GM19351 (cell line): ENCODE measurements at regions not wholly inside any gene's neighbourhood (a gene's known extent, or its start where the extent isn't known, plus 50 kb on each side); places are given as distances from the start of the nearest gene placed in this dataset.
"Not testable (repeated sequence)": the region's sequence is repeated elsewhere in the genome, so short reads cannot be mapped to it uniquely, and the experiment has no call there.

Experiments
- ATAC-seq: cut with Tn5 transposase; IDR thresholded peaks from one replicate; pipeline ENCODE4 v1.9.1; 2021; ENCODE audit warnings: mild to moderate bottlenecking, moderate library complexity; ENCODE audit not compliant: unreplicated experiment

DNA sequence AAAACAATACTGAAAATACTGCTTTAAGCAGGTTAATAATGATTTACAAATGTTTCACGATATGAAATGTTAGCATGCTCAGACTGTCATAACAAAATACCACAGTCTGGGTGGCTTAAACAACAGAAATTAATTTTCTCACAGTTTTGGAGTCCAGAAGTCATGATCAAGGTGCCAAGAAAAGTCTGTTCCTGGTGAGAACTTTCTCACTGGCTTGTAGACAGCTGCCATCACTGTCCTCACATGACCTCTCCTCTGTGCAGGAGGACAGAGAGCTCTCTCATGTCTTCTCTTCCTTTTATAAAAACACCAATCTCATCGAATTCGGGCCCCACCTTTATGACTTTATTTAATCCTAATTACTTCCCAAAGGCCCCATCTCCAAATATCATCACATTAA is 426.7 kb downstream of the KLHL13 start:
- ATAC-seq: no peak

DNA sequence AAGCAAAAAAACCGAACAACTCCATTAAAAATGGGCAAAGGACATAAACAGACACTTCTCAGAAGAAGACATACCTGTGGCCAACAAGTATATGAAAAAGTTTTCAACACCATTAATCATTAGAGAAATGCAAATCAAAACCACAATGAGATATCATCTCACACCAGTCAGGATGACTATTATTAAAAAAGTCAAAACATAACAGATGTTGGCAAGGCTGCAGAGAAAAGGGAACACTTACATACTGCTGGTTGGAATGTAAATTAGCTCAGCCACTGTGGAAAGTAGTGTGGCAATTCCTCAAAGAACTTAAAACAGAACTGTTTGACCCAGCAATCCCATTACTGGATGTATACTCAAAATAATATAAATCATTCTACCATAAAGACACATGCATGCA is 436.3 kb downstream of the KLHL13 start:
- ATAC-seq: no peak

DNA sequence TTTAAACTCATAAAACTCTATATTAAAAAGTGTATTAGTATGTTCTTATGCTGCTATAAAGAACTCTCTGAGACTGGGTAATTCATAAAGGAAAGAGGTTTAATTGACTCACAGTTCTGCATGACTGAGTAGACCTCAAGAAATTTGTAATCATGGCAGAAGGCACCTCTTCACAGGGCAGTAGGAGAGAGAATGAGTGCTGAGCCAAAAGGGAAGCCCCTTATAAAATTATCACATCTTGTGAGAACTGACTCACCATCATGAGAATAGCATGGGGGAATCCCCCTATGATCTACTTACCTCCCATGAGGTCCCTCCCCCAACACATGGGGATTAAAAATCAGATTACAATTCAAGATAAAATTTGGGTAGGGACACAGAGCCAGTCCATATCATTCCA is 463.2 kb downstream of the KLHL13 start:
- no peak for ATAC-seq

DNA sequence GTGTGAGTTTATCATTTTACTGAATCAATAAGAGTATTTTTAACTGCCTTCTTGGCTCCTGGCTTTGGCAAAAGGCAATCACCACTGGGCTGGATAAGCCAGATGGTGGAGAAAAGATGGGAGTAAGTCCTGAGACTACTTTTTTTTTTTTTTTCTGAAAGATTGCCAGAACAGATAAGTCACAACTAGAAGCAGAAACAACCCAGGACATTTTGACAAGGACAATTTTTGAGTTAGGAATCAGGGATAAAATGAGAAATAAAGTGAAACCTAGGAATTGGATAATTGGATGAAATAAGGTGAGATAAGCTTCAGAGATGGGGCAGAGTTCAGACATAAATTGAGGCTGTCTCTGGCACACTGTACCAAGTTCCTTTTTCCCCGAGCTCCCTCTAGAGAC is 471.0 kb downstream of the KLHL13 start:
- no peak for ATAC-seq

DNA sequence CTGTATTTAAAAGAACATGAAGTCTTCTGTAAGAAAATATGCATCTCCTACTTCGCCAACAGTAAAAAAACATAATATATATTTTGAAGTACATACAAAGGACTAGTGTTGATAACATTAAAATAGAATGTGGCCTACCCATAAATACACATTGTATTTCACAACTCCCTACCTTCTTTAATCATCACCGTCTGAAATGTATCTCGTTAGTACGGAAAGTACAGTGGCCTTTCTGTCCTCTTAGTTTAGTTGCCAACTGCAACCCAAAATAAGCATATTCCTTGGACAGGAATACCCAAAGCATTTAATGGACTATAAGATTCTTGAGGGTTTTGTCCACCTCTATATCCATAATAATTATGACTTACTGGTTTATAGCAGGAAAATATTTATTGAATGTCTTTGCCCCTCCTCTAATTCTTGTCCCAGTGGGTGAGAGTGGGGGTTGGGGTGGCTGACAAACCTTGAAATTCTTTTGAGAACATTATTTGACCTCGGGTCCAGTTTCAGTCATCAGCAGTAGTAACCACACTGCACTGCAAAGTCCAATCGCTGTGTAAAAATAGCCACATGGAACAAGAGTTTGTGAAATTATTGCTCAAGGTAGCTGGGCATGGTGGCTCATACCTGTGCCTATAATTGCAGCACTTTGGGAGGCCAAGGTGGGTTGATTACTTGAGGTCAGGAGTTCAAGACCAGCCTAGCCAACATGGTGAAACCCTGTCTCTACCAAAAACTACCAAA is 474.5 kb downstream of the KLHL13 start:
- ATAC-seq: no peak

DNA sequence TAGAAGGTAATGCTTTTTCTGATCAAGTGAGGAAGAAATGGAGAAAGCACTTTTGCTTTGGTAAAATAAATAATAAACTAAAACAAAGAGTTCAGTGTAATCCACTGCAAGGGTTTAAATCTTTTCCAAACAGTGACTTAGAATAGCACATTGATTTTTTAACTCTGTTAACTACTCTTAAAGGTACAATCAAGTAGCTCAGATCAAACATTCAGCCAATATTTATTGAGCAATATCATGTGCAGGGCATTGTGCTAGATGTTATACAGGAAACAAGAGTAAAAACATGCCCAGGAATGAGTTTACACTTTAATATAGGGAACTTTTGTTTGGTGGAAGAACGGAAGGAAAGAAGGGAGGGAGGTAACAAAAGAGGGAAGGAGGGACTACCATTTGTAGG is 479.8 kb downstream of the KLHL13 start:
- ATAC-seq: no peak

DNA sequence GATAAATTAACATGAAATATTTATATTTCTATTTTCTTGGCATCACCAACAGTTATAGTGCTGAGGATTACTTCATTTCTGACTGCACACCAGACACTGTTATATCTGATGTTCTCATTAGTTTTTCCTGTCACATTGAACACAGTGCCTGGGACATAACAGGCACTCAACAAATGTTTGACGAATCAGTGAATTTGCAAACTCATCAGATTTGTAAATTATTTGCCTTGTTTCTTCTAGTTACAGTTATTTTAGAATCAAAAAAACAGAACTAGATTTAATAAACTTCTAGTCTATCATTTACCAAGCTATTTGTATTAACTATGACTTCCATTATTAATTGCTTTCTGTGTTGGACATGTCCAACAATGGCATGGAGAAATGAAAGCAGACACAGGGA is 483.3 kb downstream of the KLHL13 start:
- ATAC-seq: no peak

DNA sequence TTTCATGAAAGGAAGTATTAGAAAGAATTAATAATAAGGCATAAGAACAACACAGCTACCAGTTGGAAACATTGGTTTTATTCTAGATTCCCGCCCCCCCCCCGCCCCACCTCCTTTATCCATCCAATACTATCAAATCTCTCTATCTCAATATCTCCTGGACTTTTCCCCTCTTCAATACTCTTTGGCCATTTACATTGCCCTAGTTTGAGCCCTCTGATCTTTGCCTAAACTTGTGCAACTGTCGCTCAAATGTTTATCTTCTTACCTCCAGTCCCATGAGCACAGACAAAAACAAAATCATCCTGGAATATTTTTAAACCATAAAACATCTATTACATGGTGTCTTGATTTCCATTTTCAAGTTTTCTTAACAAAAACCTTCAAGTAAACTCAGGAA is 488.2 kb downstream of the KLHL13 start:
- ATAC-seq: no peak

DNA sequence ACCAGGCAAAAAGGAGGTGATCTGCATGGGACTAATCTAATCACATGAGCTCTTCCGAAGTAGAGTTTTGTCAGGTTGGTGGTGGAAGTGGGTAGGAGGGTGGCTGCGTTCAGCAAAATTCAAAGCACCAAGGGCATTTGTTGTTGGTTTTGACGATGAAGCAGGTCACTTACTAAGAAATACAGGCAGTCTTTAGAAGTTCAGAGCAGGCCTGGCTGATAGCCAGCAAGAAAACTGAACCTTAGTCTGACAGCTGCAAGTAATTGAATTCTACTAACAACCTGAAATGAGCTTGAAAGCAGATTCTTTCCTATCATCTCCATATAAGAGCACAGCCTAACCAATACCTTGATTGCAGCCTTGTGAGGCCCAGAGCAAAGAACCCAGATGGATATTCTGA is 505.8 kb downstream of the KLHL13 start:
- no peak for ATAC-seq

DNA sequence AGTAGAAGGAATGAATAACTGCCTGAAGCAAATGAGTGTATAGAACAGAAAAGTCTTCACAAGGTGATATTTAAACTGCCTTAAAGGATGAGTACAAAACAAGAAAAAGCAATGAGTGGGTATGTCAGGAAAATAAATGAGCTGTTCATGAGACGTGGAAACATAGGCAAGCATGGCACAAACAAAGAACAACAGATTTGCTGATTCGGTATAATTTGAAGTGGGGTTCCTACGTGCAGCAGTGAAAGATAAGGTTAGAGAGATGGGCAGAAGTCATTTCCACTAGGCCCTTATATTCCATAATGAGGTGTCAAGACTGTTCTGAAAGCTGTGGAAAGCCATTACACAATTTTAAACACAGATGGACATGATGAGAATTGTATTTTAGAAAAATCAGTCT is 506.6 kb downstream of the KLHL13 start:
- no peak for ATAC-seq

DNA sequence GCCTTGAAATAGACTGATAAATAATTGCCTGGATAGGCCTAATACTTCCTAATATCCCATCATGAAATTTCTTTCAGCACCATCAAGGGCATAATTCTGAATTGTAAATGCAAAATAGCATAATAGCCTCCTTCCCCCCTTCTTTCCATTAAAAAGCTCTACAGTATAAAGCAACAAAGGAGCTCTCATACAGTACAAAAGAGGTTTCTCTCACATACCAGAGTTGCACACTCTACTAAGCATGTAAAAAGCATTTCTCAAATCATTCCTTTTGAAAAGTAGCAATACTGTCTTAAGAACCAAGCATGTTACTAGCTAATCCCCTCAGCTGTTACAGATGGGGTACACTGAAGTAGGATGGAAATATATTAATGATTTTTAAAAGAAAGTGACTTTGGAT is 509.0 kb downstream of the KLHL13 start:
- ATAC-seq: no peak

DNA sequence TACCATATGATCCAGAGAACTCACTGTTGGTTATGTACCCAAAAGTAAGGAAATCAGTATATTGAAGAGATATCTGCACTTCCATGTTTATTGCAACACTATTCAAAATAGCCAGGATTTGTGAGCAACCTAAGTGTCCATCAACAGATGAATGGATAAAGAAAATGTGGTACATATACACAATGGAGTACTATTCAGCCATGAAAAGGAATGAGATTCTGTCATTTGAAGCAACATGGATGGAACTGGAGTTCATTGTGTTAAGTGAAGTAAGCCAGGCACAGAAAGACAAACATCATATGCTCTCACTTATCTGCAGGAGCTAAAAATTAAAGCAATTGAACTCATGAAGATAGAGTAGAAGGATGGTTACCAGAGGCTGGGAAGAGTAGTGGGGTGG is 510.5 kb downstream of the KLHL13 start:
- not testable (repeated sequence) for ATAC-seq

DNA sequence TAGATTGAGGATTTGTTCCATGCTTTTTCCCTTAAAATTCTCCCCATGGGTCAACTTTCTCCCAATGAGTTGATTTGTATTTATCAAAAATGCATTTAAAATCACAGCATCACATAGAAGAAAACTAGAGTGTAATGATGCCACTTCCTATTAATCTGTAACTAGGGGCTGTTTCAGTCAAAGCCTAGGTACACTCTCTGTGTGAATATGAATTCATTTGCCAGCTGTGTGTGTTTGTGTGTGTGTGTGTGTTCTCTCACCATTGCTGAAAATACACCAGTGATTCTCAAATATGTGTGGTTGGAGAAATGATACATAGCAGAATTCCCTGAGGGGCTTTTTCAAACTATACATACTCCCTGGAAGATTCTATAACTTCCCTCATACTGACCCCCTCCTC is 546.5 kb downstream of the KLHL13 start:
- no peak for ATAC-seq

DNA sequence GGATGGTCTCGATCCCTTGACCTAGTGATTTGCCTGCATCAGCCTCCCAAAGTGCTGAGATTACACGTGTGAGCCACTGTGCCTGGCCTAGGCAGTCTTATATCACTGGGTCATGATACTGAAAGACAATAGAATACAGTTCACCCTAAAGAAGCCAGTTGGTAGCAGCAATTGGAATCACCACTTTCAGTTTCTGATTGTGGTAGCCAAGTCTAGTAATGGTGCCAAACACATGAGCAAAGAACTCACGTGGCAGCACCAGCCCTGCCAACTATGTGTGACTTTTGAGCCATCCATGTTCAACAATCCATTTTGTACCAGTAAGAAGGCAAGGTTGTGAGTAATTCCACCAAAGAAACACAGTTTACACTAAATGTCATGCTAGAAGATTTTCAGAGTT is 548.4 kb downstream of the KLHL13 start:
- ATAC-seq: no peak

DNA sequence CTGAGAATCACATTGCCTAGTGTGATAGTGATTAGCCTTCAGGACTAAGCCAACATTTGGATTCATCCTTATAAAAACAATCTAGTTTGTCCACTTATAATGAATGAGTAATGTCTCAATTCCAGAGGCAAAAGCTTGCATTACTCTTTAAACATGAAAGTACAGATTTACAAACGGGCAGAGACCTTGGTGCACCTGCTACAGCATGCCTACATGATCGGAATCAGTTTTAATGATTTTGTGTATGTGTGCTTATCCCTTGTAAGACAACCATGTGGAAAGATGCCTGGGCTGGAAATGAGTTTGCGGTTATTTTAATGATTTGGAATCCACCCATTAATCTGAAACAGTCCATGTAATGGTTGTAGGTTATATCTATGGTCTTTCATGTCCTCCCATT is 572.7 kb downstream of the KLHL13 start:
- no peak for ATAC-seq

DNA sequence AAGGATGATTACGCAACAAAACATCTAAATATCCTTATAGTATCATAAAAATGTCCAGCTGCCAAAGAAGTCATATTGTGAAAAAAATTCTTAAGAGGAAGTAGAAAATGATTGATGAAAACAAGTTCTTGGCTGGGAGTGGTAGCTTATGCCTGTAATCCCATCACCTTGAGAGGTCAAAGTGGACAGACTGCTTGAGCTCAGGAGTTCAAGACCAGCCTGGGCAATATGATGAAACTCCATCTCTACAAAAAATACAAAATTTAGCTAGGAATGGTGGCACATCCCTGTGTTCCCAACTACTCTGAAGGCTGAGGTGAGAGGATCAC is 577.6 kb downstream of the KLHL13 start:
- ATAC-seq: no peak

DNA sequence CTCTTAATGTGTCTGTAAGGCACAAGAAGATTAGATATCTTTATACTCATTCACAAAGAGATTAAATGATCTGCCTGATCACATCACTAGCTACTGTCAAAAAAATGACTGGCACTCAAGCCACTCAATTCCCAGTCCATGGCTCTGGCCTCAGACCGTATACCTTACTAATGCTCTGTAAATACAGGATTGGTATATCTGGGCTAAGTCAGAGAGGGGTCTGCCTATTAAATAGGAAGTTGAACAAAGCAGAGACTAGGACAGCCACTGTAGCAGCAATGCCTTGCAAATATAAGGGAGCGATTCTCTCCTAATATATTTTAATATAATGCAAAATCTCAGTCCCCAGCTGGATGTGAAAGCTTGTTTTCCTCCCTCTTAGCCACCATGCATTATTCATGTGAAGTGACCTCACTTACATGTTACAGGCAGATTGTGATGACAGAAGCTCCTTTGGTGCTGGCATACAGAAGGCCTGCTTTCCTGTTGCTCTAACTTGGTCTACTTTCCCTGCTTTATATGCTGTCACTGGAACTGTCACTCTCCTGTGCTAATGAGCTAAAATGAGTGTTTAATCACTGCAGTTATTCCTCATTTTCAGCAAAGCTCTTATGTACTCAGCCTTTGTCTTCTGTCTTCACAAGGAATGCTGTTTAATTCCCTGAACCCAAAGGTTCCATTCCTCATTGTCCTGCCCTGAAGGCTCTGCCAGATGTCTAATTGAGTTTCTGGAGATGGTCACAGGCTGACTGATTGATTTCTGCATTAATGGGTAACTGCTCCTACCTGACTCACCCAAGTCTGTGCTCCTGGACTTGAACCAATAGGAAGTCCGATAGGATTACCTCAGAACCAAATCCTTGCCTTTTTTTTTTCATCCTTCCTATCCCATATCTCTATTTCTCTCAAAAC is 578.2 kb downstream of the KLHL13 start:
- no peak for ATAC-seq

DNA sequence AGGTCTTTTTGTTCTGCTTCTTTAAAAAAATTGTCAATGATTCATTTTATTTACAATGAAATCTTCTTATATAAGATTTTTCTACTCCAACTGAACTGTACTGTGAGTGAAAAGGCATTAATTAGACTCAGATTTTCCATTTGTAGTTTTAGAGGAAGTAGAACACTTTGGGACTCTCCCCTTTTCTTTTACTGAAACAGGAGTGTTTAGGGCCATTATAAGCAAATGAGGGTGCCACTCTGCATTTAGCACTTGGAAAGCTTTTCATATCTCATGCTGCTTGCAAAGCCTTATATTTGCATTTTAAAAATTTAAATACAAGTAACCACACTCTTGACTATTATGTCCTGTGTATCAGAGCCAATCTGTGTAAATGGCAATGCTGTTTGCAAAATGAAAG is 584.3 kb downstream of the KLHL13 start:
- no peak for ATAC-seq

DNA sequence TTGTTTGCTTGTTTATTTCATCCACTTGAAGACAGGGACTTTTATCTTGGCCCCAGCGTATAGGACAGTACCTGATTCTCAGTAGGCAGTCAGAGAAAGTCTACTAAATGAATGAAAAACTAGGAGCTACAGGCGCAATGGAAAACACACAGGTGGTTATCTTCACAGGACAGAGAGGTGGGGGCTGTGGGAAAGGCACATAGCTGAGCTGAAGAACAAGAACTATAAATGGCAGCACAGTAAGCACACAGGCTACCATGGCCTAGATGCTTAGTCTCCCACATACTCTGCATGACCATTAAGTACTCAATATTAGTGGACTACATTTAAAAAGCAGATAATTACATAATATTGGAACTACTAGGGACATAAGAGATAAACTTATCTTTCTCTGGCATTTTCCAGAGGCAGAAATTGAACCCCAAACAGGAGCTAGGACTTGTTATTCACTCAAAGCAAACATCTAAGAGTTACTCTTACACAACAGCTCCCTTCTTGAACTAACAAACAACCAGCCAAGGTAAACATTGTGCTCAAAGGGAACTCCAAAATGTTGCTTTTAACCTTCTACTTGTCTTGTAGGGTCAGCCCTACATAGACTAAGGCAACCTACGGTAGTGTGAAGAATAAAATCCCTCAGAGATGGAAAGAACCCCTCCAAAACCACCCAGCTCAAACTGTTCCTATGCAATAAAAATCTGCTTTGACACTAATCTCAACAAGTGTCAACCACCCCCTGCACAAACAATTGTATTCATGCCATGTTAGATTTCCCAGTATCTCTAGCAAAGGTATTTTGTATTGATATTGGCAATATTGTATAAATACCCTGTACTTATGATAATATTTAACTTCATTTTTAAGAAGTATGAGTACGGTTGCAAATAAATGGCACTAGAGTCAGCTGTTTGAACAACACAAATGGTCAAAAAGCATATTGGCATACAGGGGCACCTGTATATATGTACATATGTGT is 593.6 kb downstream of the KLHL13 start:
- no peak for ATAC-seq

DNA sequence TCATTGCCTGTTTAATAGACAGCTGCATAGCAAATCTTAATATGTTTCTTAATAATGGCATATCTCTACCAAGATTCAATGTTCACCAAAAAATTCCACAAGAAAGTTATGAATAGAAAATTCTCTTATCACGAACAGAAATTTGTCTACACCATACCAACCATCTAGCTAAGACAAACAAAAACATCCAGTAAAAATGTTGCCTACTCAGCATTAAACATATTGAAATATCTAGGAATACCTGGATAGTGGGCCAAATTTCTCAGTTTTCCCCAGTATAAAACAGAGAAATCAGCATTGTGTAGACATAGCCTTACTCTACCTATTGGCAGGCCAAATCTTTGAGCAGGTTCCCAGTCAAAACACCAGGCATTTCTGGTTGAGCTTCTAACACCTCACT is 598.6 kb downstream of the KLHL13 start:
- no peak for ATAC-seq

DNA sequence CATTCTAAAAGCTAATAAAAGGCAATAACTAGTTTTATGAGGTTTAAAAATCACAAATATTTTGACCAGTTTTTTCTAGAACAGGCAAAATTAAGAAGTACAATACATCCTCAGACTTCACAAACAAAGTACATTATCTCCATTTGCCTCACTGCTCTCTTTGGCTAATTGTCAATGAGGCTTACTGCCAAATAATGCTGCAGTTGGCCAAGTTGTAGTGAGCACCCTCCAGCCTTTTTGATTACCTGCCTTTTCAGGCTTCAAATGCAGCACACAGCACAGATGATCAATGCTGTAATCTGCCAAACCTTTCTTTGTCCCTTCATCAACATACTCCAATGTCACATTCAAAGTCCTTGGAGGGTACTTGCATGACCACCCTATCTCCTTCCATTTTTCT is 605.2 kb downstream of the KLHL13 start:
- no peak for ATAC-seq
